Non-pigmented ciliary epithelial cell (primary cell): ENCODE measurements at regions not wholly inside any gene's neighbourhood (a gene's known extent, or its start where the extent isn't known, plus 50 kb on each side); places are given as distances from the start of the nearest gene placed in this dataset.
"Not testable (repeated sequence)": the region's sequence is repeated elsewhere in the genome, so short reads cannot be mapped to it uniquely, and the experiment has no call there.

Source experiments
- DNase-seq: peaks from one replicate; pipeline ENCODE4 v3.0.0-alpha.2; 2010; ENCODE audit warnings: low read depth

GRCh38 chr2:207328944-207329386 lies 163.2 kb upstream of the KLF7 start:
- DNase-seq: no peak

GRCh38 chr2:207330912-207331311 lies 165.2 kb upstream of the KLF7 start:
- DNase-seq: peak; percentile 86

- DNase-seq: no peak
These were observed 165.9 kb upstream of the KLF7 start for GRCh38 chr2:207331674-207332073.

- no peak for DNase-seq
These were observed 166.9 kb upstream of the KLF7 start for GRCh38 chr2:207332480-207333212.

GRCh38 chr2:207333599-207334300 lies 168.0 kb upstream of the KLF7 start:
- DNase-seq: no peak

- DNase-seq: no peak
These were observed 168.5 kb upstream of the KLF7 start for GRCh38 chr2:207334301-207334623.

- peak; percentile 97 for DNase-seq
These were observed 169.1 kb upstream of the KLF7 start for GRCh38 chr2:207334624-207335371.

GRCh38 chr2:207337234-207338219 lies 171.8 kb upstream of the KLF7 start:
- DNase-seq: peak; percentile 54

GRCh38 chr2:207338220-207338607 lies 172.5 kb upstream of the KLF7 start:
- DNase-seq: no peak

GRCh38 chr2:207338610-207339009 lies 172.9 kb upstream of the KLF7 start:
- DNase-seq: no peak

GRCh38 chr2:207341112-207341750 lies 175.5 kb upstream of the KLF7 start:
- DNase-seq: no peak

GRCh38 chr2:207341804-207342203 lies 176.1 kb upstream of the KLF7 start:
- no peak for DNase-seq

GRCh38 chr2:207344596-207345394 lies 179.0 kb upstream of the KLF7 start:
- DNase-seq: not testable (repeated sequence)

GRCh38 chr2:207351171-207351570 lies 178.6 kb upstream of the CREB1 start:
- no peak for DNase-seq

- DNase-seq: no peak
These were observed 176.6 kb upstream of the CREB1 start for GRCh38 chr2:207352978-207353671.

- DNase-seq: no peak
These were observed 175.9 kb upstream of the CREB1 start for GRCh38 chr2:207353836-207354235.

GRCh38 chr2:207354462-207354861 lies 175.3 kb upstream of the CREB1 start:
- no peak for DNase-seq

- DNase-seq: no peak
These were observed 173.2 kb upstream of the CREB1 start for GRCh38 chr2:207356567-207356966.

- no peak for DNase-seq
These were observed 172.5 kb upstream of the CREB1 start for GRCh38 chr2:207357216-207357615.

- DNase-seq: no peak
These were observed 167.0 kb upstream of the CREB1 start for GRCh38 chr2:207362716-207363115.
